Stimulated activated CD8-positive, alpha-beta memory T cell treated with anti-CD3 and anti-CD28 coated beads, Interleukin-7, amount 100 ng/mL, for 4 hours (primary cell): ENCODE measurements at regions not wholly inside any gene's neighbourhood (a gene's known extent, or its start where the extent isn't known, plus 50 kb on each side); places are given as distances from the start of the nearest gene placed in this dataset.

ENCODE experiments used
- DNase-seq, 2 donors: peaks; one replicate each; pipeline ENCODE4 v3.0.0-alpha.2; 2020; ENCODE audit warnings: low read depth in 2 of 2

- DNase-seq: no peak
Observed at GRCh38 chr10:83250396-83250795, 888.9 kb upstream of the GHITM start.

- no peak for DNase-seq
Observed at GRCh38 chr10:83252169-83252568, 887.1 kb upstream of the GHITM start.

GRCh38 chr10:83252596-83252995 lies 886.7 kb upstream of the GHITM start:
- DNase-seq: no peak

GRCh38 chr10:83253011-83253671 lies 886.2 kb upstream of the GHITM start:
- no peak for DNase-seq

- no peak for DNase-seq
Observed at GRCh38 chr10:83254698-83255097, 884.6 kb upstream of the GHITM start.

- DNase-seq: no peak
Observed at GRCh38 chr10:83262434-83262833, 876.9 kb upstream of the GHITM start.

GRCh38 chr10:83272666-83273434 lies 866.5 kb upstream of the GHITM start:
- no peak for DNase-seq

GRCh38 chr10:83274088-83274487 lies 865.2 kb upstream of the GHITM start:
- DNase-seq: no peak

GRCh38 chr10:83276971-83277370 lies 862.3 kb upstream of the GHITM start:
- no peak for DNase-seq

- DNase-seq: no peak
Observed at GRCh38 chr10:83283151-83283550, 856.2 kb upstream of the GHITM start.

- no peak for DNase-seq
Observed at GRCh38 chr10:83287374-83287773, 851.9 kb upstream of the GHITM start.

GRCh38 chr10:83289373-83289772 lies 849.9 kb upstream of the GHITM start:
- DNase-seq: no peak

- DNase-seq: no peak
Observed at GRCh38 chr10:83289948-83290347, 849.4 kb upstream of the GHITM start.

GRCh38 chr10:83301732-83302131 lies 837.6 kb upstream of the GHITM start:
- no peak for DNase-seq

GRCh38 chr10:83302623-83303022 lies 836.7 kb upstream of the GHITM start:
- no peak for DNase-seq

- DNase-seq: no peak
Observed at GRCh38 chr10:83310688-83311087, 828.6 kb upstream of the GHITM start.

- no peak for DNase-seq
Observed at GRCh38 chr10:83312570-83312969, 826.7 kb upstream of the GHITM start.

GRCh38 chr10:83332690-83333089 lies 806.6 kb upstream of the GHITM start:
- DNase-seq: no peak

GRCh38 chr10:83333566-83333965 lies 805.7 kb upstream of the GHITM start:
- DNase-seq: no peak

- DNase-seq: no peak
Observed at GRCh38 chr10:83343676-83344075, 795.6 kb upstream of the GHITM start.

GRCh38 chr10:83346266-83346910 lies 792.9 kb upstream of the GHITM start:
- DNase-seq: no peak

- no peak for DNase-seq
Observed at GRCh38 chr10:83352588-83352987, 786.7 kb upstream of the GHITM start.

- DNase-seq: no peak
Observed at GRCh38 chr10:83354456-83354855, 784.9 kb upstream of the GHITM start.
